Ectodermal cell (in vitro differentiated cells): ENCODE measurements at regions not wholly inside any gene's neighbourhood (a gene's known extent, or its start where the extent isn't known, plus 50 kb on each side); places are given as distances from the start of the nearest gene placed in this dataset.
"Not testable (repeated sequence)": the region's sequence is repeated elsewhere in the genome, so short reads cannot be mapped to it uniquely, and the experiment has no call there.

Experiments
- H3K27ac ChIP-seq: 2 replicates; pipeline ENCODE4 v1.7.0; 2013; ENCODE audit warnings: mild to moderate bottlenecking, low read depth, low read length; ENCODE audit not compliant: insufficient read depth, poor library complexity, severe bottlenecking
- H3K27me3 ChIP-seq: 2 replicates; pipeline ENCODE4 v1.7.0; 2013; ENCODE audit warnings: mild to moderate bottlenecking, low read length; ENCODE audit not compliant: insufficient read depth, control insufficient read depth, poor library complexity, severe bottlenecking
- H3K36me3 ChIP-seq: one replicate; pipeline ENCODE4 v1.7.0; 2013; ENCODE audit warnings: low read length; ENCODE audit not compliant: control insufficient read depth, insufficient read depth
- H3K4me1 ChIP-seq: one replicate; pipeline ENCODE4 v1.7.0; 2013; ENCODE audit warnings: low read length; ENCODE audit not compliant: control insufficient read depth, insufficient read depth
- H3K4me3 ChIP-seq: 2 replicates; pipeline ENCODE4 v1.7.0; 2013; ENCODE audit warnings: low read depth, low read length, control low read depth; ENCODE audit not compliant: insufficient read depth
- H3K9me3 ChIP-seq: 2 replicates; pipeline ENCODE4 v1.7.0; 2013; ENCODE audit warnings: mild to moderate bottlenecking, low read length, moderate library complexity; ENCODE audit not compliant: control insufficient read depth
- WGBS, 2 experiments: methylation state at CpG; one replicate each; pipeline ENCODE4 v1.1.7; 2013; ENCODE audit warnings: missing lambda C conversion rate in 2 of 2; 5-methylcytosine and 5-hydroxymethylcytosine counted together

GRCh38 chr6:139881728-139882211 is 507.3 kb upstream of the CITED2 start:
- Histone ChIP-seq H3K27ac (peak overlapping the region; percentile 64), H3K27me3 (no peaks in the 10 kb centered on the region), H3K36me3 (peaks cover 3% of the 10 kb centered on the region), H3K4me3 (no peak overlapping the region), H3K9me3 (no peaks in the 10 kb centered on the region), H3K4me1 (peaks cover 51% of the 10 kb centered on the region)
- WGBS, 2 experiments: 42% methylated on average over 2 of the region's 2 CpGs

GRCh38 chr6:139881236-139881635 is 506.8 kb upstream of the CITED2 start:
- Histone ChIP-seq H3K9me3 (no peaks in the 10 kb centered on the region), H3K4me1 (peaks cover 51% of the 10 kb centered on the region), H3K36me3 (peaks cover 3% of the 10 kb centered on the region), H3K27ac (peak overlapping the region; percentile 64), H3K27me3 (no peaks in the 10 kb centered on the region), H3K4me3 (no peak overlapping the region)
- WGBS, 2 experiments: 3 to 8% methylated on average over 2 of the region's 4 CpGs

GRCh38 chr6:139879823-139880356 is 505.4 kb upstream of the CITED2 start:
- WGBS, 2 experiments: 94 to 96% methylated on average over 4 to 5 of the region's 5 CpGs
- H3K27ac ChIP-seq: no peak overlapping the region
- H3K27me3 ChIP-seq: no peaks in the 10 kb centered on the region
- H3K36me3 ChIP-seq: peaks cover 3% of the 10 kb centered on the region
- no peak overlapping the region for H3K4me3 ChIP-seq
- peaks cover 46% of the 10 kb centered on the region for H3K4me1 ChIP-seq
- no peaks in the 10 kb centered on the region for H3K9me3 ChIP-seq

GRCh38 chr6:139879241-139879640 is 504.8 kb upstream of the CITED2 start:
- peaks cover 40% of the 10 kb centered on the region for H3K4me1 ChIP-seq
- not testable (repeated sequence) for H3K9me3 ChIP-seq, H3K27ac ChIP-seq, H3K4me3 ChIP-seq, H3K36me3 ChIP-seq, H3K27me3 ChIP-seq
- WGBS, 2 experiments: 95 to 96% methylated on average over 12 of the region's 12 CpGs

- Histone ChIP-seq H3K4me1 (peaks cover 26% of the 10 kb centered on the region), H3K27me3 (no peaks in the 10 kb centered on the region), H3K9me3 (no peaks in the 10 kb centered on the region), H3K36me3 (peaks cover 3% of the 10 kb centered on the region), H3K4me3 (no peak overlapping the region), H3K27ac (no peak overlapping the region)
- 96% methylated on average over 8 of the region's 8 CpGs for WGBS, 2 experiments
Observed at GRCh38 chr6:139877828-139878405, 503.5 kb upstream of the CITED2 start.

- H3K4me1 ChIP-seq: no peaks in the 10 kb centered on the region
- H3K9me3 ChIP-seq: no peaks in the 10 kb centered on the region
- no peak overlapping the region for H3K27ac ChIP-seq
- no peak overlapping the region for H3K4me3 ChIP-seq
- no peaks in the 10 kb centered on the region for H3K36me3 ChIP-seq
- WGBS, 2 experiments: 93 to 97% methylated on average over 2 of the region's 2 CpGs
- H3K27me3 ChIP-seq: no peaks in the 10 kb centered on the region
Observed at GRCh38 chr6:139872665-139873064, 498.2 kb upstream of the CITED2 start.

- Histone ChIP-seq H3K9me3 (no peaks in the 10 kb centered on the region), H3K27ac (no peak overlapping the region), H3K4me1 (no peaks in the 10 kb centered on the region), H3K36me3 (no peaks in the 10 kb centered on the region), H3K4me3 (no peak overlapping the region), H3K27me3 (no peaks in the 10 kb centered on the region)
- WGBS, 2 experiments: 100% methylated on average over 1 of the region's 1 CpG; no CpG with 5 or more reads in 1 of the 2 experiments
Observed at GRCh38 chr6:139871803-139872510, 497.5 kb upstream of the CITED2 start.

- H3K9me3 ChIP-seq: no peaks in the 10 kb centered on the region
- no peaks in the 10 kb centered on the region for H3K4me1 ChIP-seq
- no peak overlapping the region for H3K27ac ChIP-seq
- H3K27me3 ChIP-seq: no peaks in the 10 kb centered on the region
- H3K4me3 ChIP-seq: no peak overlapping the region
- 88 to 89% methylated on average over 6 of the region's 6 CpGs for WGBS, 2 experiments
- H3K36me3 ChIP-seq: no peaks in the 10 kb centered on the region
Observed at GRCh38 chr6:139871165-139871710, 496.8 kb upstream of the CITED2 start.

- H3K4me1 ChIP-seq: no peaks in the 10 kb centered on the region
- WGBS, 2 experiments: 92 to 93% methylated on average over 2 of the region's 2 CpGs
- H3K9me3 ChIP-seq: no peaks in the 10 kb centered on the region
- H3K36me3 ChIP-seq: no peaks in the 10 kb centered on the region
- no peaks in the 10 kb centered on the region for H3K27me3 ChIP-seq
- H3K4me3 ChIP-seq: no peak overlapping the region
- no peak overlapping the region for H3K27ac ChIP-seq
Observed at GRCh38 chr6:139868576-139868975, 494.1 kb upstream of the CITED2 start.

- H3K4me1 ChIP-seq: no peaks in the 10 kb centered on the region
- H3K27ac ChIP-seq: no peak overlapping the region
- H3K36me3 ChIP-seq: no peaks in the 10 kb centered on the region
- no peaks in the 10 kb centered on the region for H3K9me3 ChIP-seq
- H3K4me3 ChIP-seq: no peak overlapping the region
- no peaks in the 10 kb centered on the region for H3K27me3 ChIP-seq
- WGBS, 2 experiments: 80 to 89% methylated on average over 1 of the region's 1 CpG
Observed at GRCh38 chr6:139863964-139864363, 489.5 kb upstream of the CITED2 start.
